Limb (tissue), 2 donors: ENCODE measurements at regions not wholly inside any gene's neighbourhood (a gene's known extent, or its start where the extent isn't known, plus 50 kb on each side); places are given as distances from the start of the nearest gene placed in this dataset.
A peak's percentile ranks its signal among the peaks of the same experiment; 100 is the strongest.
"Not testable (repeated sequence)": the region's sequence is repeated elsewhere in the genome, so short reads cannot be mapped to it uniquely, and the experiment has no call there.

Experiments used
- DNase-seq, 2 donors: peaks; one replicate each; pipeline ENCODE4 v3.0.0-alpha.2; 2016; ENCODE audit errors: extremely low spot score in 2 of 2

DNA sequence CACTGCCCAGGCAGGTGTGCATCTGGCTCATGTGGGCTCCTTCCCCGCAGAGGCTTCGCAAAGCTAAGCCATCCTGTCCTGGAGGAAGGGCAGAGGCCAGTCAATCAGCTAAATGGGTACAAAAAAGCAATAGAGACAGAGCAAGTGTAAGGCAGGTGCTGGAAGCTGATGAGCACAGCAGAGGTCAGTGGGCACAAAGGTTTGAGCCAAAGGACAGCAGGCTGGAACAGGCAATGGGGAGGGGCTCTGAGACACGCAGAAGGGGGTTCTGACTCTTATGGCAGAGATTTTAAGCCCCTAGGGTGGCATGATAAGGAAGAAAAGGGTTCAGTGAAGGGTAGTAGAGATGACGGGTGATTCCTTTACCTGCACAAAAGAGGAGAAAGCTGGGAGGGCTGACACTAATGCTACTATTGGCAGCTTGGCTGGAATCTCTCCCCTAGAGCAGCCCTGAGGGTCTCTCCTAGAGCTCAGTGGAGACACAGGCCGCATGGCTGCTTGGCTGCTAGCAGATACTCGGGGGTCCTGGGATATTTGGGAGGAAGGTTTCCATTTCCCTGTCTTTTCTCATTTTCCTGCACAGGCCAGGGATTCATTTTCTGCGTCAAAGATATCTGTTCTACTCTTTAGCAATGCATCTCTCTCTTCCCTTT lies 132.4 kb downstream of the MYCN start:
- DNase-seq: no peak

DNA sequence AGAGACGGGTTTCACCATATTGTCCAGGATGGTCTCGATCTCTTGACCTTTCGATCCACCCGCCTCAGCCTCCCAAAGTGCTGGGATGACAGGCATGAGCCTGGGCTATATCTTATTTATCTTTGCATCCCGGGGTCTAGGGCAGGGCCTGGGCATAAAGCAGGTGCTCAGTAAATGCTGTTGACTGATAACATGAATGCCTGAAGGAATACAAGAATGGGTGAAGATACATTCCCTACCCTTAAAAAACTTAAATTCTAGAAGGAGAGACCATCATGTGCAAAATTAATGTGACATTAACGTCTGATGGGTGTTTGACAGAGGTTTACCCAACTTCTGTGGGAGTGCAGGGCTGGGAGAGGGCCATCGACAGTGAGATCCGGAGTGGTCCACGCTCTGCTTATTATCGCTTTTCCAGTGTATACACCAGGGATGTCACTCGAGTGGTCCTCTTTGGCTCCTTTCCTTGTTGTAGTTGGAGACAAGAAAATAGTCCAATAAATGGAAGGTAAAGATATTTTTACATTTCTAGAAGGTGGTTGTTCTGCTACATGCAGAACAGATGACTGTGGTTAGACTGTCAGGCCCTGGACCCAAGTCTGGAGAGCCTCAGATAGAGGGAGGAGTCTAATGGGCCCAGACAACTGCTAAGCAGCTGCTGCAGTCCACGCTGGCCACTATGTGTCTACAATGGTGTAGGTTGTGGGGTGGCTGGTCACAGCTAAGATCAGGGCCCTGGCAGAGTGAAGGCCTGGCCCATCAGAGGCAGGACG lies 131.7 kb downstream of the MYCN start:
- no peak for DNase-seq

GRCh38 chr2:16071039-16071864 lies 130.9 kb downstream of the MYCN start:
- DNase-seq: no peak

DNA sequence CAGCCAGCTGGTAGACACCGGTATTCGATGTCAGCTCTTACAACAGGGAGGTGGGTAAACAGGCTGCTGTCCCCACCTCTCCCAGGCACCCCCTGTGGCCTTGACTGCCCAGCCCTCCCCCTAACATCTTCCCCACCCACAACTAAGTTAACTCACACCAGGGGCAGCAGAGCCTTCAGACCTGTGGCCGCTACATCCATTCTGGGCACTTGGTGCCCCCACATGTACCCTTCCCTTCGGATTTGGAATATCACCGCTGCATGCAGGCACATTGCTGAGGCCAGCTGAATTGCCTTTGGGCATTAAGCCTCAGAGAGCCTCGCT lies 130.3 kb downstream of the MYCN start:
- no peak for DNase-seq

- peak in 1 of 2 donors; percentile 47 for DNase-seq
Measured at GRCh38 chr2:16069933-16070647, 129.7 kb downstream of the MYCN start.

DNA sequence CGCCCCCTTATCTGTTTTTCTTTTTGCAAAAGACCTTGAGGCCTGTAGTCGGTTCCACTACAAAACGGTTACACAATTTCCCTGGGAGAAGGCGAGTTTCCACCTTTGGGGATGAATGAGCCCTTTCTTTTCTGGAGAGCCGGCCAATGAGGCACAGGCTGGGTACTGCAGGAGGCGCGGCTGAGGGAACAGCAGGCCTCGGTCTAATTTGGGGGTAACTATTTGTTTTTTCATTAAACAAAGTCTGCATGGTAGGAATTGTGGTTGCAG lies 129.2 kb downstream of the MYCN start:
- DNase-seq: no peak

DNA sequence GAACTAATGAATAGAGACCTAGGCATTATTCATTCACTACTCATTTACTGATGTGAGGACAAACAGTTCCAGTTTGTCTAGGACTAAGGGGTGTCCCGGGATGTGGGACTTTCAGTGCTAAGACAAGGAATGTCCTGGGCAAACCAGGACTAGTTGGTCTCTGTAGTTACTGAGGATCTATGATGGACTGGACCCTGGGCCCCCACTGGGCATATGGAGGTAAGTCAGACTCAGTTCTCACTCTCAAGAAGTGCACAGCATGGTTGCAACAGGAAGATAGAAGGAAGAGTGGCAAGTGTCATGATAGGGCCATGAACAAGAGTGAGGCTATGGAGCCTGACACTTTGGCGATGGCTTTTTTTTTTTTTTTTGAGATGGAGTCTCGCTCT lies 128.2 kb downstream of the MYCN start:
- no peak for DNase-seq

DNA sequence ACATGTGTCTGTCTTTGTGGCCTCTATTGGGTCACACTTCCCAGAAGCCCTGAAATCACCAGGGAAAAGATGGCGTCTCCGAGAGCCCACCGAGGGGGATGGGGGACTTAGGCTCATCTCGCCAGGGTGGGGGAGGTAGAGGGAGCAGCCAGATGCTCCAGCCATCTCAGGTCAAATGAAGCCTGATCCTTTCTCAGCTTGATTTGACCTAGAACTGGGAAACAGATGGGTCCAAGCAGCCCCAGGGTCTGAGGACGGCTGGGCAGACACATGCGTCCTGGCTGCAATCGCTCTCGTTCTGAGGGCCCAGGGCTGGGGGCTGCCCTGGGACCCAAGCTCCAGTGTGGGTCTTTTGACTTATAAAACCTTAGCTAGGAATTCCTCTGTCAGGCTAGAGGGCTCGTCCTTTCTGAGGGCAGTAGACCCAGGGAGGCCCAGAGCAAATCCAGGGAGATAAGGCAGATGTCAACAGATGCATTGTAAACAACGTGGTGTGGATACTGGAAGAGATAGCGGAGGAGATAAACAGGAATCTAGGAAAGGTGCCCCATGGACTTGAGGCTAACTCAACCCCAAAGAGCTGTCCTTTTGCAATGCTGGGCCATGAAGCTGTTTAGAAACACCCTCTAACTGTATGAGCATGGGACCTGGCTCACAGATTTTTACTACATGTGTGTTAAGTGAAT lies 127.7 kb downstream of the MYCN start:
- no peak for DNase-seq

- no peak for DNase-seq
Measured at GRCh38 chr2:16067444-16067843, 127.1 kb downstream of the MYCN start.

DNA sequence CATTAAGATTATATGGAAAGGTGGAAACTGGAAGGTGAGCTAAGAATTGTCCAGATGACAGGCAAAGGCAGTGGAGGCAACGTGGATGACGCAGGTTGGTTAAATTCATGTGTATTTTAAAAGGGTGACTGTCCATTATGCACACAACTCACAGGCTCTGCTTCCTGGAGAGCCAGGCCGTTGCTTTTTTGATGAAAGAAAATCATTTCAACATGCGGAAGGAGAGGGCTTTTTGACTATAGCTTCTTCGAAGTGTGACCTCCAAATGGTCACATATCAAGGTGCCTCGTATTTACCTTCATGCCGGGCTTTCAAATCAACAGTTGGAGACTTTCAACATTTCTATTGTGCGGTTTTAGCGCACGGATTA lies 126.7 kb downstream of the MYCN start:
- DNase-seq: no peak

DNA sequence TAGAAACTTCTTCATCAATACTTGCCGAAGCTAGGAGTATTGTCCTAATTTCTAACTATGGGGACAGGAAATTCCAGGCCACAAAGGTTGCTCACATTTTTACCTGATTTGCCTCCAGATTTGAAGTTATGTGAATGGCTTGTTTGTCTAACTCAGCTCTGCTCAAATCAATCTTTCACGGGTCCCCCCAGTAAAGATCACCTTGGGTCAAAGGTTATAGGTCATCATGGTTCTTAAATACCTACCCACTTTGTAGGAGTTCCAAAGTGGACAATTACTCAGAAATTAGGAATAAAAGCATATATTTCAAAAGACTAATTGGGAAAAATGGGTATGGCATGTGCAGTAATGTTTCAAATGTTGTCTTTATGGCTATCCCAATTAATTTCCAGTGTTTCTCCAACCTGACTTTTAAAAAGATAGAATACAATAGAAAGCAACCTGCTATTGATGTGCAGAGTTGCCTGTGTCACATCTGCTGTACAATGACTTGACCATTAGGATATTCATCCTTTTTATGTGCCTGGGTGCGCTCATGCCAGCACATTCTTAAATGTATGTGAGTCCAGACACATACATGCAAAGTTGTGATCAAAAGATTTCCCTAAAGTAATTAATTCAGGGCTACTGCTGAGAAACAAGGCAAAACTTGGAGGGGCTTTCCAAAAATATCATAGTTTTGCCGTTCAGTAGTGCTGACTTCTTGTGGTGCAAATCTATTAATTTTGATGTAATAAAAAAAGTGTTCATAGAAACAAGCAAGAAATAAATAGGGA lies 126.1 kb downstream of the MYCN start:
- no peak for DNase-seq

DNA sequence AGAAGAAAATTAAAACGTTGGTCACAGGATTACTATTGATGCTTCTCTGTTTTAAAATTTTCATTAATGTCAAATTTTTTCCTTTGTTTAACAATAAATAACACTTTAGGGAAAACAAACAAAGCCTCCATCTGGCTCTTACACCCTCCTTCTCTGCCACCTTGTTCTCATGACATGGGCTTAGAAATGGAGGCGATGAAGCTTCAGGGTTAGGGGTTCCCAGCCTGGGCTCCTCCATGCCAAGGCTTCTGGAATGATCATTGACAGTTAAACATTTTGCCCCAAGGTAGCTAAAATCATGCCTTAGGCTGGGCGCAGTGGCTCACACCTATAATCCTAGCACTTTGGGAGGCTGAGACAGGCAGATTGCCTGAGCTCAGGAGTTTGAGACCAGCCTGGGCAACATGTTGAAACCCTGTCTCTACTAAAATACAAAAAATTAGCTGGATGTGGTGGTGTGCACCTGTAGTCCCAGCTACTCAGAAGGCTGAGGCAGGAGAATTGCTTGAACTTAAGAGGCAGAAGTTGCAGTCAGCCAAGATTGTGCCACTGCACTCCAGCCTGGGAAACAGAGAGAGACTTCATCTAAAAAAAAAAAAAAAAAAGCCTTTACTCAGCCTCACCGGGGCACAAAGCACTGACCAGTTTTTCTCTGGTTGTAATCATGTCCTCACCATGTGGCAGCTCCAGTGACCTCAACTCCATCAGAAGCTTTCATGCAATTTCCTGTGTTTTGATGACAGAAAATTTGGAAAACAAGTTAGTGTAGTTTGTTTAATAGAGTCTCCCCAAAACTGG lies 125.1 kb downstream of the MYCN start:
- DNase-seq: not testable (repeated sequence)

DNA sequence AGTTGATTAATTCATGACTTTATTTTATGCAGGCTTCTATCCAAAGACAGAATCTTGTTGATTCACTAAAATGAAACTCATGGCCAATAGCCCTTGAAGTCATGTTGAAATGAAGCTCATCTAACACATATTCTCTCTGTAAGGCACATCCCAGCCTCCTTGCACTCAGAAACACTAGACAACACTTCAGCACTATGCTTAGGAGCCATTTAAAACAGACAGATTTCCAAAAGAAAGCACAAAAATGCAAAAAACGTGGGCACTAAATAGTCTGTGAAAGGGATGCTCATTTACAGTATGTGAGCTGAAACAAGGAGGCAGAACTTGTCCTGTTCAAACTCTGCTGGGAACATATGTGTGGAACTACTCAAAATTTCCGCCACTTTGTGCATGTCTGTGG lies 124.4 kb downstream of the MYCN start:
- no peak for DNase-seq

GRCh38 chr2:16063955-16064633 lies 123.7 kb downstream of the MYCN start:
- no peak for DNase-seq

DNA sequence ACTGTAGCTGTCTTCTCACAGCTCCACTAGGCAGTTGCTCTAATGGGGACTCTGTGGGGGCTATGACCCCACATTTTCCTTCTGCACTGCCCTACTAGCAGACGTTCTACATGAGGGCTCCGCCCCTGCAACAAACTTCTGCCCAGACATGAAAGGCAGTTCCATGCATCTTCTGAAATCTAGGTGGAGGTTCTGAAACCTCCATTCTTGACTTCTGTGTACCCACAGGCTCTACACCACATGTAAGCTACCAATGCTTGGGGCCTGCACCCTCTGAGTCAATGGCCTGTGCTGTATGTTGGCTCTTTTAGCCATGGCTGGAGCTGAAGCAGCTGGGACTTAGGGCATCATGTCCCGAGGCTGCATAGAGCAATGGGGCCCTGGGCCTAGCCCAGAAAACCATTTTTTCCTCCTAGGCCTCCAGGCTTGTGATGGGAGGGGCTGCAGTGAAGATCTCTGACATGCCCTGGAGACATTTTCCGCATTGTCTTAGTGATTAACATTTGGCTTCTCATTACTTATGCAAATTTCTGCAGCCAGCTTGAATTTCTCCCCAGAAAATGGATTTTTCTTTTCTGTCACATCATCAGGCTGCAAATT lies 123.0 kb downstream of the MYCN start:
- DNase-seq: no peak

DNA sequence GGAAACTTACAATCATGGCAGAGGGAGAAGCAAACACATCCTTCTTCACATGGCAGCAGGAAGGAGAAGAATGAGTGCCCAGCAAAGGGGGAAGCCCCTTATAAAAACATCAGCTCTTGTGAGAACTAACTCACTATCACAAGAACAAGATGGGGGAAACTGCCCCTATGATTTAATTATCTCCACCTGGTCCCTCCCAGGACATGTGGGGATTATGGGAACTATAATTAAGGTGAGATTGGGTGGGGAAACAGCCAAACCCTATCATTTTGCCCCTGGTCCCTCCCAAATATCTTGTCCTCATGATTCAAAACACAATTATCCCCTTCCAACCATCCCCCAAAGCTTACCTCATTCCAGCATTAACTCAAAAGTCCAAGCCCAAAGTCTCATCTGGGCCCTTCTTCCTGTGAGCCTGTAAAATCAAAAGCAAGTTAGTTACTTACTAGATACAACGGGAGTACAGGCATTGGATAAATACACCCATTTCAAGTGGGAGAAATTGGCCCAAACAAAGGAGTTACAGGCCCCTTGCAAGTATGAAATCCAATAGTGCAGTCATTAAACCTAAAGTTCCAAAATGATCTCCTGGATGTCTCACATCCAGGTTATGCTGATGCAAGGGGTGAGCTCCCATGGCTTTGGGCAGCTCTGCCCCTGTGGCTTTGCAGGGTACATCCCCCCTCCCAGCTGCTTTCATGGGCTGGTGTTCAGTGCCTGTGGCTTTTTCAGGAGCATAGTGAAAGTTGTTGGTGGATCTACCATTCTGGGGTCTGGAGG lies 122.3 kb downstream of the MYCN start:
- no peak for DNase-seq

GRCh38 chr2:16061441-16062217 lies 121.3 kb downstream of the MYCN start:
- DNase-seq: no peak
